Vagina (tissue), 2 donors: ENCODE measurements at regions not wholly inside any gene's neighbourhood (a gene's known extent, or its start where the extent isn't known, plus 50 kb on each side); places are given as distances from the start of the nearest gene placed in this dataset.

ENCODE experiments used
- DNase-seq, 2 donors: peaks; one replicate each; pipeline ENCODE4 v3.0.0-alpha.2; 2017; ENCODE audit errors: extremely low spot score in 2 of 2
- H3K27ac ChIP-seq: fragments of 200-600 bp; sonication (generic); one replicate; pipeline ENCODE4 v1.5.1; 2019
- H3K27me3 ChIP-seq: fragments of 200-600 bp; sonication (generic); one replicate; pipeline ENCODE4 v1.5.1; 2019
- H3K36me3 ChIP-seq, 2 donors: fragments of 200-600 bp; sonication (generic); one replicate each; pipeline ENCODE4 v1.5.1; 2017 to 2019
- H3K4me1 ChIP-seq: fragments of 200-600 bp; sonication (generic); one replicate; pipeline ENCODE4 v1.5.1; 2019
- H3K4me3 ChIP-seq, 2 donors: fragments of 200-600 bp; sonication (generic); 1 replicate in 1 of 2; 2 replicates in 1 of 2; pipeline ENCODE4 v1.5.1; 2016 to 2019
- H3K9me3 ChIP-seq: fragments of 200-600 bp; sonication (generic); one replicate; pipeline ENCODE4 v1.5.1; 2019
- POLR2A ChIP-seq, 2 donors: fragments of 450-650 bp; IDR thresholded peaks; one replicate each; pipeline ENCODE4 v1.6.1; 2017; ENCODE audit warnings: antibody characterized with exemption in 2 of 2, mild to moderate bottlenecking in 2 of 2, moderate library complexity in 2 of 2
- POLR2AphosphoS5 ChIP-seq, 2 donors: sonication (generic); formaldehyde crosslinking; IDR thresholded peaks; one replicate each; pipeline ENCODE4 v1.9.0; 2017; ENCODE audit warnings: antibody characterized with exemption in 2 of 2, mild to moderate bottlenecking in 2 of 2, low read depth in 1 of 2; ENCODE audit not compliant: insufficient read depth in 1 of 2
- intact Hi-C: fragments of 100-400 bp; cut with DNase I; formaldehyde crosslinking; loops from one replicate; pipeline ENCODE4 v1.15.1; 2023
- TF ChIP-seq, protein P1 (sequence below), 3 experiments: fragments of 450-650 bp in 2 of 3; fragments of 200-600 bp in 1 of 3; sonication (generic) in 1 of 3; IDR thresholded peaks; one replicate each; pipeline ENCODE4 v1.5.1; 2017 to 2019; ENCODE audit warnings: antibody characterized with exemption in 3 of 3, mild to moderate bottlenecking in 2 of 3, moderate library complexity in 2 of 3

DNA sequence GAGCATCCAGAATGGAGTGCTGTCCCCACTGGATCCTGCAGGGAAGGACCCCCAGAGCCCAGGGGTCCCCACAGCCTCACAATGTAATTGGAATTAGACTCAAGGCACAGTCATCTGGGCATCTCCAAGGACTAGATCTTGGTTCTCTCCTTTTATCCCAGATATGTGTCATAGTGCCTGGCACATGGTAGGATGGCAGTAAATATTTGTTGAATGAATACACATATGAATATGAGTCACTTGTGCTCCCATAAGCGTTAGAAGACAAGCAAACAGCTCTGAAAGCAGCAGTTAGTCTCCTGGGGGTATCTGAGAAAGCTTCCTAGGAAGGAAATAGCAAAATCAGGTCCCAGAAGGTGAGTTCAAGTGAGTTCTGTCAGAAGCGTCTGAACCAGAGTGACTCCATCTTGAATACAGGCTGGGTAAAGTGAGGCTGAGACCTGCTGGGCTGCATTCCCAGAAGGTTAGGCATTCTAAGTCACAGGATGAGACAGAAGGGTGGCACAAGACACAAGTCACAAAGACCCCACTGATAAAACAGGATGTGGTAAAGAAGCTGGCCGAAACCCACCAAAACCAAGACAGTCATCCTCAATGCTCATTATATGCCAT lies 234.1 kb upstream of the ID2 start:
- Histone ChIP-seq H3K27me3 (no peaks in the 10 kb centered on the region), H3K4me3 (no peak overlapping the region), H3K4me1 (no peaks in the 10 kb centered on the region), H3K27ac (no peak overlapping the region), H3K36me3 (no peaks in the 10 kb centered on the region), H3K9me3 (no peaks in the 10 kb centered on the region)
- peak in 1 of 2 donors; percentile 54 for DNase-seq
- intact Hi-C loops, result no loop called here
- TF ChIP-seq, protein P1, sequence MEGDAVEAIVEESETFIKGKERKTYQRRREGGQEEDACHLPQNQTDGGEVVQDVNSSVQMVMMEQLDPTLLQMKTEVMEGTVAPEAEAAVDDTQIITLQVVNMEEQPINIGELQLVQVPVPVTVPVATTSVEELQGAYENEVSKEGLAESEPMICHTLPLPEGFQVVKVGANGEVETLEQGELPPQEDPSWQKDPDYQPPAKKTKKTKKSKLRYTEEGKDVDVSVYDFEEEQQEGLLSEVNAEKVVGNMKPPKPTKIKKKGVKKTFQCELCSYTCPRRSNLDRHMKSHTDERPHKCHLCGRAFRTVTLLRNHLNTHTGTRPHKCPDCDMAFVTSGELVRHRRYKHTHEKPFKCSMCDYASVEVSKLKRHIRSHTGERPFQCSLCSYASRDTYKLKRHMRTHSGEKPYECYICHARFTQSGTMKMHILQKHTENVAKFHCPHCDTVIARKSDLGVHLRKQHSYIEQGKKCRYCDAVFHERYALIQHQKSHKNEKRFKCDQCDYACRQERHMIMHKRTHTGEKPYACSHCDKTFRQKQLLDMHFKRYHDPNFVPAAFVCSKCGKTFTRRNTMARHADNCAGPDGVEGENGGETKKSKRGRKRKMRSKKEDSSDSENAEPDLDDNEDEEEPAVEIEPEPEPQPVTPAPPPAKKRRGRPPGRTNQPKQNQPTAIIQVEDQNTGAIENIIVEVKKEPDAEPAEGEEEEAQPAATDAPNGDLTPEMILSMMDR (IDR thresholded peaks at IDR 0.05), result no peak
- TF ChIP-seq POLR2AphosphoS5 (IDR thresholded peaks at IDR 0.05; ENCODE audit: insufficient read depth in 1 of 2, low read depth in 1 of 2) (no peak), POLR2A (IDR thresholded peaks at IDR 0.05) (no peak)

DNA sequence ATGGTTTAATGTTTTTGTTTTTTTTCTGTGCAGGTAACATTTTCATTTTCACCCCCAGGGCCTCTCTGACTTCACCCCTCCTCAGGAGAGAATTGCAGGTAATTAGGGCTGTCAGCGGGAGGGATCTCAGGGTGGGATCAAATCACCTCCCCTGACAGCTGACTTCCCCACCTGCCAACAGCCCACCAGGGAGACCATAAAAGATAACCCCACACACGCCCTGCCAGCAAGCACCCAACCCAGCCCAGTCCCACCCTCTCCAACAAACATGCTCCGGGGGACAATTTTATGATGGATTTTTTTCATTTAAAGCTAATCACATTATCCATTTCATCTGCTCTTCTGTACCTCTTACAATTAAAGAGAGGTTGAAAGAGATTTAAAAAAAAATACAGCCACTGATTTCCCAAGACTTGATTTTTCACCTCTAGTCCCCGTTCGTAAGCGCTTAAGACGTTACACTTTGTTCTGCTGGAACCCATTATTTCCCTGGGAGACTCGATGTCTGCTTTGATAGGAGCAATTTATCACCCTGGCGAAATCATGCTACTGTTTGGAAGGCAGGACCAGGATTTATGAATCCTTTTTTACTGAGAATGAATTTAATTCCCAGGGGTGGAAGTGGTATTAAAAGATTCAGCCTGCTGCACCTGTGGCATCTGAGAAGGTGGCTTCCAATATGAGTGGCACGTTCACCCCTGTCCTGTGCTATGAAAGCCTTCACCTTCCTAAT lies 232.9 kb upstream of the ID2 start:
- DNase-seq, result peak in 1 of 2 donors; percentile 52
- intact Hi-C loops, result no loop called here
- Histone ChIP-seq H3K9me3 (no peaks in the 10 kb centered on the region), H3K4me1 (no peaks in the 10 kb centered on the region), H3K27me3 (no peaks in the 10 kb centered on the region), H3K4me3 (no peak overlapping the region), H3K27ac (no peak overlapping the region), H3K36me3 (no peaks in the 10 kb centered on the region)
- TF ChIP-seq POLR2AphosphoS5 (IDR thresholded peaks at IDR 0.05; ENCODE audit: insufficient read depth in 1 of 2, low read depth in 1 of 2) (no peak), POLR2A (IDR thresholded peaks at IDR 0.05) (no peak)
- TF ChIP-seq, protein P1 (IDR thresholded peaks at IDR 0.05), result no peak

DNA sequence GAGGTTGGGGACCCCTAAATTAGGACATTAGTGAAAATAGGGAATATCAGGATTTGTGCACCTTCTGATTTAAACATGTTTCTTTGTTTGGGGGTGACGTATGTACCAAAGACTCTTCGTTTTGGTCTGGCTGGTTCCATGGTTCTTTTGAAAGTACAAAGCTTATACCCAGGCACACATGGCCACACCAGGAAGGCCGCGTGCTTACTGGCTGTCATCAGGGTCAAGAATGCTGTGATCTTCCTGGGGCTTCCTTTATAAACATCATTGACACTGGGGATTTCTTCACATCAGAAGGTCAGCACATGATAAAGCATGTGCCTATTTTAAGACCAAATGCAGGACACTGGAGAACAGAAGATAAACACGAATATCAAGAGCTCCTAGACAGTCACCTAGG lies 230.6 kb upstream of the ID2 start:
- Histone ChIP-seq H3K9me3 (no peaks in the 10 kb centered on the region), H3K36me3 (no peaks in the 10 kb centered on the region), H3K4me1 (no peaks in the 10 kb centered on the region), H3K4me3 (no peak overlapping the region), H3K27me3 (no peaks in the 10 kb centered on the region), H3K27ac (no peak overlapping the region)
- peak in 1 of 2 donors; percentile 32 for DNase-seq
- TF ChIP-seq POLR2A (IDR thresholded peaks at IDR 0.05) (no peak), POLR2AphosphoS5 (IDR thresholded peaks at IDR 0.05; ENCODE audit: insufficient read depth in 1 of 2, low read depth in 1 of 2) (no peak)
- TF ChIP-seq, protein P1 (IDR thresholded peaks at IDR 0.05), result no peak
- intact Hi-C loops, result no loop called here

DNA sequence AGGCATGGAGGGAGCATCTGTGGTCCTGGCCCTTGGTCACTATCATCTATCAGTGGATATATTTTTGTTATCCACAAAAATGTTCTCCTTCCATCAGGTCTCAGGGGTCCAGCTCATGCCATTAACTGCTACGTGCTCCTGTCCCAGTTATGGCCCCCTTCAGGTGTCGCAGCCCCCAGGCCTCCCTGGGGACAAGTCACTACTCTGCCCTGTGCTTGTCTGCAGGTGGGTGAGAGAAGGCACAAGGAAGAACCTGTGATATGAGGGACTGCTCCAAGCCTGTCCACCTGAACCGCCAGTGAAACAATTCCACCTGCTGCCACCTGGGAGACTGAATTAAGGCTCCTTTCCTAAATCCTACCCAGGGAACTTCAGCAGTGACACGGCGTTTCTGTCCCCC lies 229.6 kb upstream of the ID2 start:
- Histone ChIP-seq H3K36me3 (no peaks in the 10 kb centered on the region), H3K4me1 (no peaks in the 10 kb centered on the region), H3K9me3 (no peaks in the 10 kb centered on the region), H3K27ac (no peak overlapping the region), H3K4me3 (no peak overlapping the region), H3K27me3 (no peaks in the 10 kb centered on the region)
- DNase-seq, result peak in 1 of 2 donors; percentile 65
- TF ChIP-seq POLR2A (IDR thresholded peaks at IDR 0.05) (no peak), POLR2AphosphoS5 (IDR thresholded peaks at IDR 0.05; ENCODE audit: insufficient read depth in 1 of 2, low read depth in 1 of 2) (no peak)
- TF ChIP-seq, protein P1 (IDR thresholded peaks at IDR 0.05), result no peak
- intact Hi-C loops, result no loop called here
